GM21515 (cell line): ENCODE measurements at regions not wholly inside any gene's neighbourhood (a gene's known extent, or its start where the extent isn't known, plus 50 kb on each side); places are given as distances from the start of the nearest gene placed in this dataset.
A peak's percentile ranks its signal among the peaks of the same experiment; 100 is the strongest.
"Not testable (repeated sequence)": the region's sequence is repeated elsewhere in the genome, so short reads cannot be mapped to it uniquely, and the experiment has no call there.

Experiments used
- ATAC-seq: cut with Tn5 transposase; IDR thresholded peaks from one replicate; pipeline ENCODE4 v1.9.1; 2021; ENCODE audit not compliant: unreplicated experiment

DNA sequence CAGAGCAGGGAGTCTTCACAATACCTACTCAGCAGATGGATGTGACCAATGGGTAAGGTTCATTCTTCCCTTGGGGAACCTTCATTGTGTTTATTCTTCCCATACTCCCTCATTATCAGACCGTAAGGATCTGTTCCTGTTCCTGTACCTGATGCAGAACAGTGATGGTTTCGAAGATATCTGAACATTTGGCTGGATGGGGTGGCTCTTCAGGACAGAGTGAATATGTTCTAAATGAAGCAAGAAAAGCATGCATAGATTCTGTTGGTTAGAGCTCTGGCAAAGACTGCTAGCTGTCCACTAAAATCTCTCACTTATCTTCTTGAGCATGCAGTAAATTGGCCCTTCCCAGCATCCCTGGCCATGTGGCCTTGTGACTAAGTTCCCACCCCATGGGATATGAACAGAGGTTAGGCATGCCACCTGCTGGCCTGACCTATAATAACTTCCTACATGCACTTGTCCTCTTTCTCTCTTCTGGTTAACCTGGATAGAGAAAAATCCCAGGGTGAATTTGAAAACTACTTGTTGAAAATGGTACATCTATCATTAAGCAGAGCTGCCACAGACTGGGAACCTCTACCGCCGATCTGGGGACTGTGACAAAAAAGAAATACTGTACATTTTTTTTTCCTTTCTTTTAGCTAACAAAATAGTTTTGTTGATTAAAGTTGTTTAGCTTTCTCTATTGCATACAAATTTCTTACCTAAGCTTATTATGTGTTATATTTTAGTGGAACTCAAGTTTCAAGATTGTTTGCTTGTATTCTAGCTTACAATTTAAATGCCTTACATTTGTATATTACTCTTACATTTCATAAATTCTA, 60.0 kb upstream of the BANK1 start:
- ATAC-seq = peak; percentile 96

DNA sequence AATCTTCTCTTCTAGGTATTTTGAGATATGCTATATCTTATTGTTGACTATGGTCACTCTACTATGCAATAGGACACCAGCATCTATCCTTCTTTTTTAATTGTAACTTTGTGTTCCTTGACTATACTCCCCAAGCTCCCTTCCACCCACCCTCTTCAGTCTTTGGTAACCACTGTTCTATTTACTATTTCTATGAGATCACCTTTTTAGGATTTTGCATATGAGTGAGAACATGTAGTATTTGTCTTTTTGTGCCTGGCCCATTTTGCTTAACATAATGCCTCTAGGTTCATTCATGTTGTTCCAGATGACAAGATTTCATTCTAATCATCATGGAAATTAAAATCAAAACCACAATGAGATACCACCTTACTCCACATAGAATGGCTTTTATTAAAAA, 63.3 kb upstream of the BANK1 start:
- no peak for ATAC-seq

DNA sequence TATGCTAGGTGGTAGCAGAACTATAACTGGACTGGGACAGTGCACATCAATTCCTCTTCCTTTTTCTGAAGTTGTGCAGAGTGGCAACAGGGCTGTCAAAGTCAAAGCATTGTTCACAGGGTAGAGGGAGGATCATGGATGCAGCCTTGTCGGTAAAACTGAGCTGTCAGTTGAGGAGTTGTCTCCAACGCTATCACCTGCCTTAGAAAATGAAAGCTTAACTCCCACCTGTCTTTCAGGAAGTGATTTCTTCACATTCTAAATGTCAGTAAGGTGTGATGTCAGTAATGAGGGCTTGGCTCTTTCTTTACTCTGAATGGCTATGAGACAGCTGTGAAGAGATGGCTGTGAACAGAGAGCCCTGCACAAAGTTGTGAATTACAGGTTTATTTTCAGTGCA, 66.4 kb upstream of the BANK1 start:
- no peak for ATAC-seq

DNA sequence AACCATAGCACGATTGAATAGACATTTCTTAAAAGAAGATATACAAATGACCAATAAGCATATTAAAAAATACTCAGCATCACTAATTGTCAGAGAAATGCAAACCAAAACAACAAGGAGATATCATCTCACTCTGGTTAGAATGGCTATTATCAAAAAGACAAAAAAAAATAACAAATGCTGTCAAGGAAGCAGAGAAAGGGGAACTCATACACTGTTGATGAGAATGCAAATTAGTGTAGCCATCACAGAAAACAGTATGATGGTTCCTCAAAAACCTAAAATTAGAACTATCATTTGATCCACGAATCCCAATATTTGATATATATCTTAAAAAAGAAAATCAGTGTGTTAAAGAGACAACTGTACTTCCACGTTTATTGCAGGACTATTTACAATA, 71.7 kb upstream of the BANK1 start:
- no peak for ATAC-seq

DNA sequence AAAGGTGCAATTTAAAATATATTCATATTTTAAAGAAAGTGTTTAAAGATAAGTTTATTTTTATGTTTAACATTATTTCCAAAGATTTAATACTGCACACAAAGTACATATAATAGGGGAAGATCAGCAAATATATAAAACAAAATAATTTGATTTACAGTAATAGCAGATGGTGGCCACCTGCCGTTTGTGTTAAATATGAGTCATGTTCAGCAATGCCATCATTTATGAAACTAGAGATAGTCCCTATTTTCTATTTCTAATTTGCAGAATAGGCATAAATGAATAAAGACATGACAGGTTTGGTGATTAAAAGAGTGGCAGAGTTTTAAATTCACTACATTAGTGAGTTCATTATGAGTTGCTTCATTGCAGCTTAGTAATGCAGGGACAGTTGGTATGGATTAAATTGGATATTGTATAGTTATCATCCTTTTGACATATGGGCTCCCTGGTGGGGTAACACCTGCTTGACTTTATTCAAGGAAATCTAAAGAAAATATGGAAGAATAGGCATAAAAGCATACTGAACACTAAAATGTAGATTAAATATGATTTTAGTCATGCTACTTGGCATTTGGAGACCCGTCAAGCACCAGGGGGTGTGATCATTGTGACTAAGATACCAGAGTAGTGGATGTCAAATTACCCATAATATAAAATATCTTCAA, 78.8 kb upstream of the BANK1 start:
- ATAC-seq = no peak

DNA sequence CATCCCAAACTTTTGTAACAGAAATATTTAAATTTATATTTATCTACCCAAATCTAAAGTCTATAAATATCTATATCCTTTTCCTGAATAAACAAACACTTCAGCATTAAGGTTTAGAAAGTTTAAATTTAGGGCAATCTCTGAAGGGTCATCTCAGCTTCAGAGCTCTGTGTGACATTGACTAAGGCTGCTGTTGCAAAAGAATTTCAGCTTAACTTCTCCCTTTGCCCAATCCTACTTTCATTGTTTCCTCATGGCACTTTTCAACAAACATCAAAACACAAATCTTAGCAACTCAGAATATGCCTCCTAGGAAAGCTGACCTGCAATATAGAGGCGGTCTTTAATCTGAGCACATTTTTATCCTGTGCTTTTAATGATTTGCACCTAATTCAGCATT, 79.7 kb upstream of the BANK1 start:
- ATAC-seq = no peak

DNA sequence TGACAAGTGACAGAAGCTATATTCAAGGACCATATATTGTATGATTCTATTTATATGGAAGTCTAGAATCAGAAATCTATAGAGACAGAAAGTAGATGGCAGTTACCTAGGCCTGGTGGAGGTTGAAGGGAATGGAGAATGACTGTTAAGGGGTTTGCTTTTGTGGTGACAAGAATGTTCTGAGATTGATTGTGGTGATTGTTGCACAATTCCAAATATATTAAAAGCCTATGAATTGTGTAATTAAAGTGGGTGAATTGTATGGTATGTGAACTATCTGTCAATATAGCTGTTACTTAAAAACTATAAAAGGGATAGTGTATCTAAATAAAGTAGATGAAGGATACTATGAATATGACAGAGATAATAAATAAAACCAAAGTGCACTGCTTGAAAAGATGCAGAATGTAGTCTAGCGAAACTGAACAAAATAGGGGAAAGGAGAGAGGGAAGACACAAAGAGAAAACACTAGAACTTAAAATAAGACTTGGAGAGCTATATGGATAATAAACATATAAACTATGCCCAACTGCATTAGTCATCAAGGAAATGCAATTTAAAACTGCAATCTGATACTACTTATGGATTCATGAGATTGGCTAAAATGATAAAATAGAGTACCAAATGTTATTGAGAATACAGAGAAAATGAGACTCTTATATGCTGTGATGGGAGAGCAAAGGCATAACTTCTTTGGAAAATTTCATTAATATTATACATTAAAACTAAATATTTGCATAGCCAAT, 82.1 kb upstream of the BANK1 start:
- ATAC-seq = no peak

DNA sequence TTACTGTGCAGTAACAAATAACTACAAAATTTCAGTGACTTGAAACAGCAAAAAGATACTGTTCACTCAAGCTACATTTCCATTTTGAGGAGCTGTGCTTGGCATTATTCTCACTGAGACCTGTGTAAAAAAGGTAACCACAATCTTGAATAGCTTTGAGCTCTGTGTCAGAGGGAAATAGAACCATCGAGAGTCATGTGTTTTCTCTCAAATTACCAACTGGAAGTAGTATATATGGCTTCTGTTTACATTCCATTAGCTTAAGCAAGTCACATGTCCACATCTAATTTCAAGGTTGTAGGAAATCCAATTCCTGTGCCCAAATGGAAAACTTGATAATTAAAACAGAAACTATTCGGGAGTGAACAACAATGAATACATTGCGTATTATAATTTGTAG, 82.9 kb upstream of the BANK1 start:
- no peak for ATAC-seq

DNA sequence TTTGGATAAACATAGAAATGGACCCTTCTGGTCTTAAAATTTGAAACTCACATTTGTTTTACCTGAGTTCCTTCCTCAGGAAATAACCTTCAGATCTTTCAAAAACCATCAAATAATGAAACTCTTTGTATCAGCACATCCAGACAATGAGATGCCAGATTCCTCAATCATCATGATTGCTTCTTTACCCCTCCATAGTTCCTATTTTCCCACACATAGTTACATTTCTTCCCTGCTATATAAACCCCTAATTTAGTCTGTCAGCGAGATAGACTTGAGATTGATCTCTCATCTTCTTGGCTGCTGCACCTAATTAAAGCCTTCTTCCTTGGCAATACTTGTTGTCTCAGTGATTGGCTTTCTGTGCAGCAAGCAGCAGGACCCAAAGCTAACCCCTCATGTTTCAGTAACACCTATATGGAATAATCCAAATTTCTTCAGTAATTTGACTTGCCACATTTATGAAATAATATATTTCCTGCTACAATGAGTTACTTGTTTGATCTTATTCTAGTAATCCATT, 83.9 kb upstream of the BANK1 start:
- ATAC-seq = no peak

DNA sequence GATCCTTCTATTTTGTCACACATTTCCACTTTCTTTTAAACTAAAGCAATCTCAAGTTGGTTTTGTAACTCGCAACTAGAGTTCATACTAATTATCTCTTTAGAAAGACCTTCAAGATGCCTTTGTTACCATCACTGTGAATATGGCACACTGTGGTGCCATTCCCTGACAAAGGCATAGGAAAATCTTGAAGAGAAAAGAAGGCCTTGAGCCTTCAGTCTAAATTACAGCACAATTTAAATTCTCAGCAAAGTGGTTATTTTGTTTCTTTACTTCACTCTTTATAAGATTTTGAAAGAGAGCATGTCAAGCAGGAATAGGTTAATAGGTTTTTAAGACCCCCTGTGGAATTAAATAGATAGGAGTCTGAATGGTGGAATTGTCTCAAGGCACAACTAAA, 89.0 kb upstream of the BANK1 start:
- no peak for ATAC-seq

DNA sequence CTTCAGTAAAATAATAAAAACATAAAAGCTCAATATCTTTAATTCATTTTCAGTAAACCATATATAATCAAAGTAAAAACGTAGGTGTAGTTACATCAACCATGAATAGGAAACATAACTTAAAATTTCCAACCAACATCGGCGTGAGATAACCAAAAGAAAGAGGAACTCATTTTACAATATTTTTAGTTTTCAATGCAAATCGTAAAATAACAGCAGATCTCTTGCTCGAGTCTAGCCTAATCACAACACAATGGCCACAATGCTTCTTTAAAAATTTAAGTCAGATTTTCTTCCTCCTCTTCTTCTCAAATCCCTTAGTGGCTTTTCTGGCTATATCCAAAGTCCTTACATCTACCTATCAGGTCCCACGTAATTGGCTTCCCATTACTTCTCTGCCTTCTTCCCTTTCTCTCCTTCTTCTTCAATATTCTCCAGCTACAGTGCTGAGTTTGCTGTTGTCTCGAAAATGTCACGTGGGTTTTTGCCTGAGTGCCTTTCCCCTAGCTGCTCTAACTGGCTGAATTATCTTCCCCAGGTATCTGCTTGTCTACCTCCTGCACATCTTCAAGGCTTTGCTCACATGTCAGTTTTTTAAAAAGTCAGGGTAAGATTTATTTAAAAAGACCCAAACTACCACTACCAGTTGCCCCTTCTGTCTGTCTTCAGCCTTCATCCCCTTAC, 90.9 kb upstream of the BANK1 start:
- no peak for ATAC-seq

DNA sequence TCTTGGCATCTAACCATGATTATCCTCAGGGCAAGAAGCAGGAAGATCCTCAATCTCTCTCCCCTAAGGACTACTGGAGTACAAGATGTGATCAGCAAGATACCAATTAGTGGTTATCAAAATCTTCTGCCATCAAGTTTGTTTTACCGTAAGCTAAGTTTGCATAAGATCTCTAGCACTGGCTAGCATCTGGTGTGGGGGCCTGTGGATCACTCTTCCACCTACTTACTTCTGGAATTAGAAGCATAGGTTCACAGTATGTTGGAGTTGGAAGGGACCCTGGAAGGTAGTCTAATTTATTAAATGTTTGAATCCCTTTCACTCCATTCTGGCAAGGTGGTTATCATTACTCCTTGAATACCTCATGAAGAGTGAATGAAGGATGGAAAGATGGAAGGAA, 93.3 kb upstream of the BANK1 start:
- no peak for ATAC-seq

DNA sequence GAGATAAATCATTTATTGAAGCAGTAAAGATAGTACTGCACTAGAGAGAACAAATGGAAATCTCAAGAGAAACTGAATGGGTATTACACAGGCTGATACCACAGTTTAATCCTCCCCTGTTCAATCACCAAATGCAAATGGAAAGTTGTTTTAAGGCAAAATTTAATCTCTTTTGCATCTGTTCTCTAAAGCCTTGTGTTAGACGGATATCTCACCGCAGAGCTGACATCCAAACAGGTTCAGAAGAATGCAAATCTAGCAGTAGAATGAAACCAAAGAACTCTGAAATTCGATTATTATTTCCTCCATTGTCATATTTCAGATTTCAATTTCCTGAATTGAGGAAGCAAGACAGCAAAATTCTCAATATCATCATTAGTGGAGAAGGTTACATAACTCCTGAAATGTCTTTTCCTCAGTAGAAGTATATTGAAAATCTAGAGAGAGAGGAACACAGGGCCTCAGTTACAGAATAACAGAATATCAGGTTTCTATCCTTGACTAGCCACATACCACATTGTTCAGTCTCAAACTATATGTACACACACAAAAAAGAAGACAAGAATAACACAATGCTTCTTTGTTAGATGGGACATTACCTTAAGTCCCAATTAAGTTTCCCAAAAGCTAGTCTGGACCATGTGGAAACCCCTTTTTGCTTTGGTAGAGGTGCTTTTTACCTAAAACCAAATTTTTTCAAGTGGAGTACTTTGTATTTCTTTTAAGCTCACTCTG, 94.1 kb upstream of the BANK1 start:
- no peak for ATAC-seq

DNA sequence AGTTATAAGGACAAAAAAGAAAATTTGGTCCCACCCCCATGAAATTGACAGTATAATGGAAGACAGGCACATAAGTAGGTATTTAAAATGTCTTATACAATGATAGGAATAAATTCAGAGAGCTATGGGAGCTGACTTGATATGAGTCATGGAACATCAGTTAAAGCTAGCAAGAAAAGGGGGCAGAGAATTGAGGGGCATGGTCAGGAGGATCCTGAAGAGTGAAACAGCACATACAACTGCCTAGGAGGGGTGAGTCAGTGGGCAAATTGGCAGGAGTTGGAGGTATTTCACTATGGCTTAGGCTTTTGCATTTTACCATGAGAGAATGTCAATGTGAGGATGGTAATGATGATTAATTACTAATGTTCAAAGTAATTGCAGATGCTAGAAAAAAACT, 95.4 kb upstream of the BANK1 start:
- no peak for ATAC-seq

DNA sequence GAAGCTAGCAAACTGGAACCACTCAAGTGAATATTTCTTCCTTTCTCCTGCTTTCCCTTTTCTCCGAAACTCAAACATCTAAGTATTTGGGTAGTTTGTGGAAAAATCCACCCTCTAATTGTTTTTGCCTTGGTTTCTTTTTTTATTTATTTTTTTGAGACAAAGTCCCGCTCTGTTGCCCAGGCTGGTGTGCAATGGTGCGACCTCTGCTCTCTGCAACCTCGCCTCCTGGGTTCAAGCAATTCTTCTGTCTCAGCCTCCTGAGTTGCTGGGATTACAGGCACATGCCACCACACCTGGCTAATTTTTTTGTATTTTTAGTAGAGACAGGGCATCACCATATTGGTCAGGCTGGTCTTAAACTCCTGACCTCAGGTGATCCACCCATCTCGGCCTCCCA, 96.1 kb upstream of the BANK1 start:
- ATAC-seq = not testable (repeated sequence)

DNA sequence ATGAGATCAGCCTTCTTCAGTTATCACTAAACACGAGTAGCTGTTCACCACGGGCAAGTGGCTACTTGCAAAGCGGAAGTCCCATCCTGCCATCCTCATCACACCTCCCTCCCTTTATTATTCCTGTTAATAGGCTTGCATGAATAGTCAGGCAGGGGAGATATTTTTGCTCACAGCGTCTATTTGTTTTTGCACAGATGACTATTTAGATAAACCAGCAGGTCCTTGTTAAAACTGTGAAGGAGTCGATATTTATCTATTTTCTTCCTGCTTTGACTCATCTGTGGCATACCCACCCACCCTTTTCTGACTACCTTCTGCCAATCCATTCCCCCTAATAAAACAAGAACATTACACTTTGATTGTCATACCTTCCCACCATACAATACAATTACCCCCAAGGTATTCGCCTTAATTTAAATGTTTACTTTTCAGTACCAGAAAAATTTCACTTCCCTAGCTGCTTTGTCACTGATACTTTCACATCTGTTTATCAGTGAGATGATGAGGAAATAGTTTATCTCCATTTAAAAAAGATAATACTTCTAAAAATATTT, 96.6 kb upstream of the BANK1 start:
- ATAC-seq = peak; percentile 82

DNA sequence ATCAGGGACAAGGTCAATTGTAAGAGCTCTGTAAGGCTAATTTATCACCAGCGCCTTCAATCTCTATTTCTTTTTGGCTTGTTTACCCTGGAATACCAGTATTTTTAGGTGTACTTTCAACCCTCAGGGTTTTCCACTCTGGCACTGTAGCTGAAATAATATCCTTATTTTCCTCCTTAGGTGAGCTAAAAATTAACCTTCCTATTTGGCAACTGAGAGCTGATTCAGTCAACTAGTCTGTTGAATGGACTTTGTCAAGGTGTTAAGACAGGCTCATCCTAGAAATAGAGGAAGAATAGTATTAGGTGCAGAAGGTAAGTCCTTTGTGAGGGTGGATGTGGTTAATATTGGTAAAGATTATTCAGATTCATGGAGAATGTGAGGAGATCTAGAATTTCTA, 101.3 kb upstream of the BANK1 start:
- ATAC-seq = no peak

DNA sequence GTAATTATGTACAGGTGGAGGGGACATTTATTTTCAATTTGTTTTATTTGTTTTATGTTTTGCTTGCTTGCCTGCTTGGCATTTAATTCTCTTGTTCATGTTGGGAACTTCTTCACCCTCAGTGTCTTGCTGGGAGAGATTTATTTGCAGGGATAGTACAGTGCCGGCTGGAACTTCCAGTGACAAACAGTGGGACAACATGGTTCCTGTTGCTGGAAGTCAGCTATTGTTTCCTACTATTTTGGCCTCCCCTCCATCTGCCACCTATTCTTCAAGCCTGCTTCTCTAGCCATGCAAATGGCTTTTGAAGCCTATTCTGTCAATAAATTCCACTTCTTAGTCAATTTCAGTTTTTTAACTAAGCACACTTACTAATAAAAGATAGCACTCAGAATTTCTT, 105.4 kb upstream of the BANK1 start:
- no peak for ATAC-seq

DNA sequence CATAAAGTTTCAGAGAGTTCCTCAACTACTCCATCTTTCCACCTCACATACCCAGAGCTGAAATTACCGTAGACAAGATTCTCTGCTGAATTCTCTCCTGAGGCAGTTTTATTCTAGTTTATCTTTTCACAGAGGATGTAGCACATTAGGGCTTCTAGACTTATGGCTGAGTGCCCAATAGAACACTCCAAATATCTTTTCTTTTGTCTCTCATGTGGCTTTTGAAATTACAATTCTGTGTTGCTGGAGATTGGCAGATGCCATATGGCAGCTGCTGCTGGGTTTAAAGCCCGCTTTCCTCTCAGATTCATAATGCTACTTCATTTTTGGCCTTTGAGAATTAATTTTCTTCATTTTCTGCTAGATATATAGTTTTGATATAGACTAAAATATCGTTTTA, 107.6 kb upstream of the BANK1 start:
- ATAC-seq = no peak

DNA sequence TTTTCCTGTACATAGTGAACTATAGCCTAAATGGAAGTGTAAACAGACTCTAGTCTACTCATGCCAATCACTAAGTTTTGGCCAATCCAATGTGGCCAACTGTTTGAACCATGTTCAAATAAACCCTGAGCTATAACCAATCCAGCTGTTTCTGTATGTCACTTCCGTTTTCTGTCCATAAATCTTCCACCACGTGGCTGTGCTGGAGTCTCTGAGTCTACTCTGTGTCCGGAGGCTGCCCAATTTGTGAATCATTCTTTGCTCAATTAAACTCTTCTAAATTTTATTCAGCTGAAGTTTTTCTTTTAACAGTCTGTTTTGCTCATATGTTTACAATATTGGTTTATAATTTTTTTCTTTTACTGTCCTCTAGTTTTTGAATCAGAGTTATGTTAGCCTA, 112.3 kb upstream of the BANK1 start:
- ATAC-seq = no peak
